ENCODE measurements at regions not wholly inside any gene's neighbourhood (a gene's known extent, or its start where the extent isn't known, plus 50 kb on each side); places are given as distances from the start of the nearest gene placed in this dataset.
A peak's percentile ranks its signal among the peaks of the same experiment; 100 is the strongest.

DNA sequence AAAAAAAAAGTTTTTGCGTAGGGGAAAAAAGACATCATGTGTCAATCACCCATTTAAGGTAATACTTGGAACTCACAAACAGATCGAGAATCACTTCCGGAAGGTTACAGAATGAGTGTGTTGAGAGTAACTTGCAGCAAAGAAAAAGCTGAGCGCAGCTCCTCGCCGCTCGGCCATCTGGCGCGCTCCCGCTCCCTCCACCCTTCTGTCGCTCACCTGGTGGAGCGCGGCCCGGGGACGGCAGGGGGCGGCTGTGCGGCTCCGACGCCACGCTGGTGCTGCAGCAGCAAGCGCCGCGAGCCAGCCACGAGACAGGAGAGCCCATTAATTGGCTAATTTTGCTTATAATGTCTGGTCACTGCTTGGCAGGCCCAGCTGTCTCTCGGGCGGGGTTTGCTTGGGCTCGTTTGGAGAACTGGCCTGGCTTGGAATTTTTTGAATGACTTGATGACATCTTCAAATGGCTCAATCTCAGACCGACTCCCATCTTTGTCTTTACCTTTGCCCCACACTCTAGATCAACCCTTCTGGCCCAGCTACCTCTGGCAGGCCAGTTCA lies 601.8 kb downstream of the CCDC171 start:
- Histone ChIP-seq H3K27me3 (ENCODE audit: control insufficient read depth in 1 of 2, insufficient read depth in 1 of 2, low read length in 2 of 2) (peaks cover 0 to 3% of the 10 kb centered on the region in 2 experiments), H3K79me1 (replicated peaks; ENCODE audit: low read length, poor library complexity, severe bottlenecking) (no peaks in the 10 kb centered on the region), H3K4me2 (ENCODE audit: low read length, poor library complexity, severe bottlenecking) (peak overlapping the region; percentile 73), H3K4me1 (ENCODE audit: control insufficient read depth, insufficient read depth, low read depth, low read length) (peaks cover 6% of the 10 kb centered on the region), H3K9me3 (ENCODE audit: control insufficient read depth, low read length) (no peaks in the 10 kb centered on the region), H2AFZ (ENCODE audit: low read depth, low read length) (no peak overlapping the region), H2BK12ac (ENCODE audit: low read length in 2 of 2) (no peak overlapping the region), H4K8ac (ENCODE audit: low read length) (no peak overlapping the region), H3K23ac (ENCODE audit: low read length in 2 of 2) (no peak overlapping the region), H3K27ac (ENCODE audit: low read length, poor library complexity, severe bottlenecking) (no peak overlapping the region), H3K36me3 (ENCODE audit: control insufficient read depth in 1 of 2, insufficient read depth in 2 of 2, low read depth in 1 of 2, low read length in 2 of 2) (no peaks in the 10 kb centered on the region), H2AK5ac (ENCODE audit: low read length, severe bottlenecking) (no peak overlapping the region), H2BK15ac (ENCODE audit: low read depth, poor library complexity, severe bottlenecking) (peak overlapping the region; percentile 31), H2BK120ac (ENCODE audit: low read depth, low read length) (no peak overlapping the region), H3K18ac (ENCODE audit: low read depth in 1 of 2, low read length in 2 of 2) (peak overlapping the region in 1 of 2 experiments; percentile 16), H2BK5ac (ENCODE audit: low read depth, low read length, poor library complexity, severe bottlenecking) (no peak overlapping the region), H3K9ac (ENCODE audit: low read length) (peak overlapping the region; percentile 27), H3K4me3 (ENCODE audit: insufficient read depth in 1 of 2, low read depth in 1 of 2, low read length in 2 of 2) (peak overlapping the region; percentile 40 to 49), H3K14ac (ENCODE audit: low read length in 2 of 2) (peak overlapping the region in 1 of 2 experiments; percentile 64), H4K91ac (ENCODE audit: low read length) (peak overlapping the region; percentile 41), H3K4ac (ENCODE audit: low read depth in 1 of 2, low read length in 2 of 2) (no peak overlapping the region)
- WGBS: 50% methylated on average over 25 of the region's 28 CpGs
- no peak for DNase-seq

DNA sequence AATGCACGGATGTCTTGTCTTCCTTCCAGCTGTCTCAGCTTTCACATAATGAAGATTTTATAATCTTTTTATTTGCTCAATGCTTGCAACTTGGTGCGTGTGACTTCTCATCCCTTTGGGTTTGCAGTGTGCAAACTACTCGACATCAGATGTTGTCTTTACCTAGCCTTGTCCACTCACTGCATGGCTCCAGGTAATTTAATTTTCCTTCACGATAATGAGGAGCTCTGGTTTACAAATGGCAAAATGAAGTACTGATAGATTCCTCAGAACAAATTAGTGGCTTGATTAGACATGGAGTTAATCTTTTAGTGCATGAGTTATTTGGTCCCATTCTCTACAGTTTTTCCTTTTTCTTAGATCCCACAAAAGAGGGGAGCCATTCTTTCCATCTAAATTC lies 603.0 kb downstream of the CCDC171 start:
- peaks cover 6% of the 10 kb centered on the region for H3K4me1 ChIP-seq (ENCODE audit: control insufficient read depth, insufficient read depth, low read depth, low read length)
- no peak overlapping the region for H3K23ac ChIP-seq (ENCODE audit: low read length in 2 of 2)
- no peaks in the 10 kb centered on the region for H3K9me3 ChIP-seq (ENCODE audit: control insufficient read depth, low read length)
- H3K27me3 ChIP-seq (ENCODE audit: control insufficient read depth in 1 of 2, insufficient read depth in 1 of 2, low read length in 2 of 2): peaks cover 0 to 3% of the 10 kb centered on the region in 2 experiments
- H3K18ac ChIP-seq (ENCODE audit: low read depth in 1 of 2, low read length in 2 of 2): no peak overlapping the region
- no peak overlapping the region for H2AK5ac ChIP-seq (ENCODE audit: low read length, severe bottlenecking)
- H4K8ac ChIP-seq (ENCODE audit: low read length): no peak overlapping the region
- no peak overlapping the region for H2BK15ac ChIP-seq (ENCODE audit: low read depth, poor library complexity, severe bottlenecking)
- 94% methylated on average over 3 of the region's 4 CpGs for WGBS
- H3K4me3 ChIP-seq (ENCODE audit: insufficient read depth in 1 of 2, low read depth in 1 of 2, low read length in 2 of 2): no peak overlapping the region
- DNase-seq: no peak
- H3K4me2 ChIP-seq (ENCODE audit: low read length, poor library complexity, severe bottlenecking): no peak overlapping the region
- H3K4ac ChIP-seq (ENCODE audit: low read depth in 1 of 2, low read length in 2 of 2): no peak overlapping the region
- H2BK120ac ChIP-seq (ENCODE audit: low read depth, low read length): no peak overlapping the region
- H2AFZ ChIP-seq (ENCODE audit: low read depth, low read length): no peak overlapping the region
- no peak overlapping the region for H2BK12ac ChIP-seq (ENCODE audit: low read length in 2 of 2)
- no peaks in the 10 kb centered on the region for H3K79me1 ChIP-seq (replicated peaks; ENCODE audit: low read length, poor library complexity, severe bottlenecking)
- no peak overlapping the region for H2BK5ac ChIP-seq (ENCODE audit: low read depth, low read length, poor library complexity, severe bottlenecking)
- H4K91ac ChIP-seq (ENCODE audit: low read length): no peak overlapping the region
- no peak overlapping the region for H3K14ac ChIP-seq (ENCODE audit: low read length in 2 of 2)
- no peak overlapping the region for H3K27ac ChIP-seq (ENCODE audit: low read length, poor library complexity, severe bottlenecking)
- no peaks in the 10 kb centered on the region for H3K36me3 ChIP-seq (ENCODE audit: control insufficient read depth in 1 of 2, insufficient read depth in 2 of 2, low read depth in 1 of 2, low read length in 2 of 2)
- H3K9ac ChIP-seq (ENCODE audit: low read length): no peak overlapping the region

DNA sequence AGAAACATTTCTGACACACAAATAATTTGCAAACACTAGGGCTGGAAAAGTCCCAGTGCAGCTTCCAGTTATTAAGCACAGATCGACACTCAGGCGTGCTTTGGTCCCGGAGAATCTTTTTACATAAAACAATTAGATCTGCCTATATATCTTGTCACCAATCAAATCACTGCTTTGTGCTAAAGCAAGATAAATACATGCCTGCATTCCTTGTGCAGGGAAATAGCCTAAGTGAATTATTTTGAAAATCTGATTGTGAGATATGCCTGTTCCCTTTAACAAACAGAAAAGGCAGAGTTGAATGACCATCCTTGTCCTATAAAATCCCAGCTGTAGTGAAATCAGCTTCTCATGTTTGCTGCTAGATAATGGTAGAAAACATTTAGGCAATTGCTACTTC lies 604.4 kb downstream of the CCDC171 start:
- no peak overlapping the region for H3K27ac ChIP-seq (ENCODE audit: low read length, poor library complexity, severe bottlenecking)
- no peak overlapping the region for H2BK120ac ChIP-seq (ENCODE audit: low read depth, low read length)
- no peak overlapping the region for H3K23ac ChIP-seq (ENCODE audit: low read length in 2 of 2)
- no peak overlapping the region for H3K9ac ChIP-seq (ENCODE audit: low read length)
- H4K91ac ChIP-seq (ENCODE audit: low read length): no peak overlapping the region
- DNase-seq: no peak
- no peak overlapping the region for H3K4me2 ChIP-seq (ENCODE audit: low read length, poor library complexity, severe bottlenecking)
- H3K36me3 ChIP-seq (ENCODE audit: control insufficient read depth in 1 of 2, insufficient read depth in 2 of 2, low read depth in 1 of 2, low read length in 2 of 2): no peaks in the 10 kb centered on the region
- H2BK5ac ChIP-seq (ENCODE audit: low read depth, low read length, poor library complexity, severe bottlenecking): no peak overlapping the region
- H3K4me1 ChIP-seq (ENCODE audit: control insufficient read depth, insufficient read depth, low read depth, low read length): peaks cover 6% of the 10 kb centered on the region
- WGBS: 90% methylated on average over 3 of the region's 3 CpGs
- no peaks in the 10 kb centered on the region for H3K79me1 ChIP-seq (replicated peaks; ENCODE audit: low read length, poor library complexity, severe bottlenecking)
- no peak overlapping the region for H2BK12ac ChIP-seq (ENCODE audit: low read length in 2 of 2)
- no peak overlapping the region for H3K18ac ChIP-seq (ENCODE audit: low read depth in 1 of 2, low read length in 2 of 2)
- no peak overlapping the region for H3K4me3 ChIP-seq (ENCODE audit: insufficient read depth in 1 of 2, low read depth in 1 of 2, low read length in 2 of 2)
- H2AK5ac ChIP-seq (ENCODE audit: low read length, severe bottlenecking): no peak overlapping the region
- no peak overlapping the region for H3K14ac ChIP-seq (ENCODE audit: low read length in 2 of 2)
- no peaks in the 10 kb centered on the region for H3K27me3 ChIP-seq (ENCODE audit: control insufficient read depth in 1 of 2, insufficient read depth in 1 of 2, low read length in 2 of 2)
- no peak overlapping the region for H4K8ac ChIP-seq (ENCODE audit: low read length)
- H3K9me3 ChIP-seq (ENCODE audit: control insufficient read depth, low read length): no peaks in the 10 kb centered on the region
- H2BK15ac ChIP-seq (ENCODE audit: low read depth, poor library complexity, severe bottlenecking): no peak overlapping the region
- H3K4ac ChIP-seq (ENCODE audit: low read depth in 1 of 2, low read length in 2 of 2): no peak overlapping the region
- H2AFZ ChIP-seq (ENCODE audit: low read depth, low read length): no peak overlapping the region

DNA sequence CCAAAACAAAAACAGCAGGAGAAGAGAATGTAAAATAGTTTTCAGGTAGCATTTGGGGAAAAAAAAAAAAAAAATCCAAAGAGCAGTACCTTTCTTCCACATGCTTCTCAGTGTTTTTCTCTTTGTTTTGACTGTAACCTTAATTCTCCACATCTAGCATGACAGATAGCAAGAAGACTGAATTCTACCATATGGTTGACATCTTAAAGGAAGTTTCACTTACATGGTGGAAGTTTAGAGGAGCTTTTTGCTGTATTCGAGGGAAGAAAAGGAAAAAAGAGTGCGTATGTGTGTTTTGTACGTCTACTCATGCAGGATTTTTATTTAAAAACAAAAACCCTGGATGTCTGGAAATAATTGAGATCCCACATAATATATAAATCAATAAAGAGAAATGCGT lies 604.8 kb downstream of the CCDC171 start:
- H3K14ac ChIP-seq (ENCODE audit: low read length in 2 of 2): no peak overlapping the region
- H2BK12ac ChIP-seq (ENCODE audit: low read length in 2 of 2): no peak overlapping the region
- H2AFZ ChIP-seq (ENCODE audit: low read depth, low read length): no peak overlapping the region
- no peaks in the 10 kb centered on the region for H3K27me3 ChIP-seq (ENCODE audit: control insufficient read depth in 1 of 2, insufficient read depth in 1 of 2, low read length in 2 of 2)
- WGBS: no CpG with 5 or more reads among the region's 4 CpGs
- no peak overlapping the region for H4K91ac ChIP-seq (ENCODE audit: low read length)
- no peak overlapping the region for H3K27ac ChIP-seq (ENCODE audit: low read length, poor library complexity, severe bottlenecking)
- no peak overlapping the region for H2AK5ac ChIP-seq (ENCODE audit: low read length, severe bottlenecking)
- H3K4me3 ChIP-seq (ENCODE audit: insufficient read depth in 1 of 2, low read depth in 1 of 2, low read length in 2 of 2): no peak overlapping the region
- no peak for DNase-seq
- no peak overlapping the region for H3K23ac ChIP-seq (ENCODE audit: low read length in 2 of 2)
- no peak overlapping the region for H3K4ac ChIP-seq (ENCODE audit: low read depth in 1 of 2, low read length in 2 of 2)
- H4K8ac ChIP-seq (ENCODE audit: low read length): no peak overlapping the region
- no peak overlapping the region for H2BK15ac ChIP-seq (ENCODE audit: low read depth, poor library complexity, severe bottlenecking)
- peaks cover 6% of the 10 kb centered on the region for H3K4me1 ChIP-seq (ENCODE audit: control insufficient read depth, insufficient read depth, low read depth, low read length)
- H3K18ac ChIP-seq (ENCODE audit: low read depth in 1 of 2, low read length in 2 of 2): no peak overlapping the region
- no peaks in the 10 kb centered on the region for H3K79me1 ChIP-seq (replicated peaks; ENCODE audit: low read length, poor library complexity, severe bottlenecking)
- H3K36me3 ChIP-seq (ENCODE audit: control insufficient read depth in 1 of 2, insufficient read depth in 2 of 2, low read depth in 1 of 2, low read length in 2 of 2): no peaks in the 10 kb centered on the region
- H3K4me2 ChIP-seq (ENCODE audit: low read length, poor library complexity, severe bottlenecking): no peak overlapping the region
- no peak overlapping the region for H2BK120ac ChIP-seq (ENCODE audit: low read depth, low read length)
- H3K9me3 ChIP-seq (ENCODE audit: control insufficient read depth, low read length): no peaks in the 10 kb centered on the region
- no peak overlapping the region for H2BK5ac ChIP-seq (ENCODE audit: low read depth, low read length, poor library complexity, severe bottlenecking)
- no peak overlapping the region for H3K9ac ChIP-seq (ENCODE audit: low read length)
